MM.1S (cell line): ENCODE measurements at regions not wholly inside any gene's neighbourhood (a gene's known extent, or its start where the extent isn't known, plus 50 kb on each side); places are given as distances from the start of the nearest gene placed in this dataset.

Experiments
- DNase-seq: peaks from one replicate; pipeline ENCODE4 v3.0.0-alpha.2; 2015
- H2AFZ ChIP-seq: fragments of 300-600 bp; sonication (generic); 2 replicates; pipeline ENCODE4 v1.6.0; 2016; ENCODE audit warnings: antibody characterized with exemption, low read length
- H3F3A ChIP-seq: fragments of 300-600 bp; sonication (generic); 2 replicates; pipeline ENCODE4 v1.6.1; 2016; ENCODE audit warnings: mild to moderate bottlenecking, antibody characterized with exemption, low read length, moderate library complexity, mixed read lengths; ENCODE audit not compliant: insufficient read depth
- H3K27ac ChIP-seq: fragments of 300-600 bp; sonication (generic); 2 replicates; pipeline ENCODE4 v1.5.1; 2016; ENCODE audit warnings: mild to moderate bottlenecking, low read length
- H3K27me3 ChIP-seq: fragments of 300-600 bp; sonication (generic); replicated peaks from 2 replicates; pipeline ENCODE4 v1.6.0; 2016; ENCODE audit warnings: low read length; ENCODE audit not compliant: insufficient read depth
- H3K36me3 ChIP-seq: fragments of 300-600 bp; sonication (generic); replicated peaks from 2 replicates; pipeline ENCODE4 v1.6.1; 2016; ENCODE audit warnings: mild to moderate bottlenecking, low read length, mixed read lengths; ENCODE audit not compliant: insufficient read depth
- H3K4me1 ChIP-seq: fragments of 300-600 bp; sonication (generic); 2 replicates; pipeline ENCODE4 v1.6.1; 2016; ENCODE audit warnings: low read length, mixed read lengths
- H3K4me2 ChIP-seq: fragments of 300-600 bp; sonication (generic); 2 replicates; pipeline ENCODE4 v1.6.0; 2016; ENCODE audit warnings: low read depth, low read length
- H3K4me3 ChIP-seq: fragments of 300-600 bp; sonication (generic); 2 replicates; pipeline ENCODE4 v1.5.1; 2016; ENCODE audit warnings: low read length, mixed read lengths
- H3K79me2 ChIP-seq: fragments of 300-600 bp; sonication (generic); 2 replicates; pipeline ENCODE4 v1.6.1; 2016; ENCODE audit warnings: mixed run types, low read length, mixed read lengths
- H3K9ac ChIP-seq: fragments of 300-600 bp; sonication (generic); 2 replicates; pipeline ENCODE4 v1.6.1; 2016; ENCODE audit warnings: low read length, mixed read lengths
- H3K9me2 ChIP-seq: fragments of 300-600 bp; sonication (generic); replicated peaks from 2 replicates; pipeline ENCODE4 v1.6.1; 2016; ENCODE audit warnings: mild to moderate bottlenecking, low read length, mixed read lengths; ENCODE audit not compliant: insufficient read depth
- H3K9me3 ChIP-seq: fragments of 300-600 bp; sonication (generic); replicated peaks from 2 replicates; pipeline ENCODE4 v1.6.1; 2016; ENCODE audit warnings: mild to moderate bottlenecking, low read length, mixed read lengths; ENCODE audit not compliant: insufficient read depth
- H4K20me1 ChIP-seq: fragments of 300-600 bp; sonication (generic); 2 replicates; pipeline ENCODE4 v1.6.1; 2016; ENCODE audit warnings: mild to moderate bottlenecking, low read length, moderate library complexity, mixed read lengths; ENCODE audit not compliant: insufficient read depth
- EZH2 ChIP-seq: fragments of 300-600 bp; sonication (generic); optimal IDR thresholded peaks from 2 replicates; pipeline ENCODE3; 2017; ENCODE audit warnings: low read depth, mild to moderate bottlenecking, antibody characterized with exemption, low read length, mixed read lengths
- EZH2phosphoT487 ChIP-seq: fragments of 300-600 bp; sonication (generic); IDR thresholded peaks from 2 replicates; pipeline ENCODE4 v1.6.1; 2018; ENCODE audit warnings: antibody characterized with exemption, low read length
- TF ChIP-seq, protein P1 (sequence below): fragments of 300-600 bp; sonication (generic); IDR thresholded peaks from 2 replicates; pipeline ENCODE4 v1.5.1; 2016; ENCODE audit warnings: antibody characterized with exemption, low read length, mixed read lengths

DNA sequence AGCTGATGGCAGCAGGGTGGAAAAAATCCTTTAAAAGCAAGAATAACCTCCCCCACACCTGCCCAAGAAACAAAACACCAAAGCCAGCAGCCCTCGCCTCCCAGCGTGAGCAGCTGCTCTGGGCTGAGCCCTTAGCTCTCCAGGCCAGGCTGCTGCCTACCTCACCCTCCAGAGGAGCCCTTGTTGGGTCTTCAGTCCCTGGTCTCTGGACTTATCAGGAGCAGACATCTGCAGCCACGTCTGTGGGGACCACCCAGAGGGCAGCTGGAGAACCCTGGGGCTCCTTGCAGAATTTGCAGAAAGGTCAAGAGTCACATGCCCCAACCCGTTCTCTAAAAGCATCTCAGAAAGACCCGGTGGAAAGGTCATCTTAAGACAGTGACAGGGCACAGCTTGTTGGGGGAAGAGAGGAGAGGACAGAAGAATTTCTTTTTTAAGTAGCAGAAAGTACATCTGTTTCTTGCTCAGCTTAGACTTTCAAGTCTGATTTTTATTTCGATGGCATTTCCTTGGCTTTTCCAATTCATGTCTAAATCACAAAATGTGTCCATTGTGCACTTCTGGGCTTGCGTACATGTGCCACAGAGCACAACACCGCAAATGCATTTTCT lies 425.7 kb upstream of the NFE2L3 start:
- H2AFZ ChIP-seq = peak overlapping the region; percentile 52

GRCh38 chr7:25726781-25727311 lies 425.2 kb upstream of the NFE2L3 start:
- no peak overlapping the region for H3K4me3 ChIP-seq
- H3K36me3 ChIP-seq = no peaks in the 10 kb centered on the region
- no peaks in the 10 kb centered on the region for H3K9me2 ChIP-seq
- H4K20me1 ChIP-seq = no peaks in the 10 kb centered on the region
- H3K27ac ChIP-seq = peak overlapping the region; percentile 52; the same call in 1 of the 2 replicates
- no peaks in the 10 kb centered on the region for H3K9me3 ChIP-seq
- DNase-seq = no peak
- no peaks in the 10 kb centered on the region for H3K79me2 ChIP-seq
- H2AFZ ChIP-seq = peak overlapping the region; percentile 52; the same call in 1 of the 2 replicates
- H3K4me1 ChIP-seq = peaks cover 23% of the 10 kb centered on the region
- H3K4me2 ChIP-seq = peak overlapping the region; percentile 54; the same call in 1 of the 2 replicates
- TF ChIP-seq, protein P1, sequence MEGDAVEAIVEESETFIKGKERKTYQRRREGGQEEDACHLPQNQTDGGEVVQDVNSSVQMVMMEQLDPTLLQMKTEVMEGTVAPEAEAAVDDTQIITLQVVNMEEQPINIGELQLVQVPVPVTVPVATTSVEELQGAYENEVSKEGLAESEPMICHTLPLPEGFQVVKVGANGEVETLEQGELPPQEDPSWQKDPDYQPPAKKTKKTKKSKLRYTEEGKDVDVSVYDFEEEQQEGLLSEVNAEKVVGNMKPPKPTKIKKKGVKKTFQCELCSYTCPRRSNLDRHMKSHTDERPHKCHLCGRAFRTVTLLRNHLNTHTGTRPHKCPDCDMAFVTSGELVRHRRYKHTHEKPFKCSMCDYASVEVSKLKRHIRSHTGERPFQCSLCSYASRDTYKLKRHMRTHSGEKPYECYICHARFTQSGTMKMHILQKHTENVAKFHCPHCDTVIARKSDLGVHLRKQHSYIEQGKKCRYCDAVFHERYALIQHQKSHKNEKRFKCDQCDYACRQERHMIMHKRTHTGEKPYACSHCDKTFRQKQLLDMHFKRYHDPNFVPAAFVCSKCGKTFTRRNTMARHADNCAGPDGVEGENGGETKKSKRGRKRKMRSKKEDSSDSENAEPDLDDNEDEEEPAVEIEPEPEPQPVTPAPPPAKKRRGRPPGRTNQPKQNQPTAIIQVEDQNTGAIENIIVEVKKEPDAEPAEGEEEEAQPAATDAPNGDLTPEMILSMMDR = no peak
- no peak for TF ChIP-seq EZH2phosphoT487
- TF ChIP-seq EZH2 = no peak
- H3F3A ChIP-seq = 0 out of 2 replicates have a peak, but pooled peaks cover 8% of the 10 kb centered on the region
- H3K27me3 ChIP-seq = no peaks in the 10 kb centered on the region
- no peak overlapping the region for H3K9ac ChIP-seq

More for the DNA sequence above, 425.7 kb upstream of the NFE2L3 start:
- Histone ChIP-seq H3F3A (0 out of 2 replicates have a peak, but pooled peaks cover 8% of the 10 kb centered on the region), H3K4me2 (peak overlapping the region; percentile 54), H3K4me1 (peaks cover 23% of the 10 kb centered on the region), H3K36me3 (no peaks in the 10 kb centered on the region), H3K9ac (peak overlapping the region; percentile 18; the same call in 1 of the 2 replicates), H4K20me1 (no peaks in the 10 kb centered on the region), H3K9me2 (no peaks in the 10 kb centered on the region), H3K27me3 (no peaks in the 10 kb centered on the region), H3K9me3 (no peaks in the 10 kb centered on the region), H3K27ac (peak overlapping the region; percentile 52; the same call in 1 of the 2 replicates), H3K79me2 (no peaks in the 10 kb centered on the region), H3K4me3 (no peak overlapping the region; the same call in 1 of the 2 replicates)
- DNase-seq = peak; percentile 14
- no peak for TF ChIP-seq EZH2
- TF ChIP-seq, protein P1 = no peak
- no peak for TF ChIP-seq EZH2phosphoT487

GRCh38 chr7:25727446-25727845 lies 424.6 kb upstream of the NFE2L3 start:
- H4K20me1 ChIP-seq = no peaks in the 10 kb centered on the region

More at GRCh38 chr7:25727446-25727845, 424.6 kb upstream of the NFE2L3 start:
- H3K36me3 ChIP-seq = no peaks in the 10 kb centered on the region
- no peaks in the 10 kb centered on the region for H3K9me3 ChIP-seq
- H3K9ac ChIP-seq = no peak overlapping the region
- H3K4me1 ChIP-seq = peaks cover 23% of the 10 kb centered on the region
- H3K27me3 ChIP-seq = no peaks in the 10 kb centered on the region
- H3K9me2 ChIP-seq = no peaks in the 10 kb centered on the region
- H3F3A ChIP-seq = 0 out of 2 replicates have a peak, but pooled peaks cover 8% of the 10 kb centered on the region
- H3K4me3 ChIP-seq = no peak overlapping the region
- H3K27ac ChIP-seq = no peak overlapping the region
- H2AFZ ChIP-seq = no peak overlapping the region
- no peak for DNase-seq
- H3K79me2 ChIP-seq = no peaks in the 10 kb centered on the region
- TF ChIP-seq EZH2phosphoT487 = no peak
- TF ChIP-seq EZH2 = no peak
- TF ChIP-seq, protein P1 = no peak
- H3K4me2 ChIP-seq = no peak overlapping the region
